GM12878 (cell line): ENCODE measurements at regions not wholly inside any gene's neighbourhood (a gene's known extent, or its start where the extent isn't known, plus 50 kb on each side); places are given as distances from the start of the nearest gene placed in this dataset.

Source experiments
- ATAC-seq: fragments of 200-7000 bp; cut with Tn5 transposase; 3 replicates; pipeline ENCODE4 v1.9.1; 2020; ENCODE audit warnings: mild to moderate bottlenecking, moderate library complexity
- BruUV-seq: library from RNA; stranded (reverse); fragments of 400-500 nt; replicated peaks from 2 replicates; lab custom pipeline; 2021; lab: Mats Ljungman, UMichigan
- CTCF ChIA-PET: fragments of 300-600 bp; sonication (Branson Sonifier 250); formaldehyde crosslinking; extraction: SDS; loops from one replicate; lab custom pipeline; 2021; ENCODE audit warnings: inconsistent platforms; lab: Yijun Ruan, JAX
- POLR2A ChIA-PET: fragments of 350-600 bp; formaldehyde crosslinking; extraction: SDS; loops from one replicate; lab custom pipeline; 2021; ENCODE audit warnings: inconsistent platforms; lab: Charles Lee
- RAD21 ChIA-PET: fragments of 300-600 bp; sonication (Branson Sonifier 250); formaldehyde crosslinking; loops from one replicate; lab custom pipeline; 2023; ENCODE audit warnings: antibody characterized with exemption; ENCODE audit not compliant: unreplicated experiment; lab: Charles Lee
- SMC1A ChIA-PET: fragments of 300-600 bp; sonication (Branson Sonifier 250); formaldehyde crosslinking; loops from one replicate; lab custom pipeline; 2023; ENCODE audit not compliant: unreplicated experiment, uncharacterized antibody; lab: Charles Lee
- DNase-seq: peaks from one replicate; pipeline ENCODE4 v3.0.0-alpha.2; 2011; ENCODE audit warnings: low read depth, low spot score
- FAIRE-seq: peaks from 3 replicates; lab custom pipeline; 2011; peaks lifted over from hg19 to GRCh38; lab: Jason Lieb, UNC
- H2AFZ ChIP-seq: 2 replicates; pipeline ENCODE4 v1.6.0; 2011; ENCODE audit warnings: low read depth, low read length, control low read depth; ENCODE audit not compliant: control insufficient read depth
- H3K27ac ChIP-seq: 2 replicates; pipeline ENCODE4 v1.5.1; 2011; ENCODE audit warnings: control low read depth; ENCODE audit not compliant: control insufficient read depth, insufficient read depth
- H3K27me3 ChIP-seq, 2 experiments: replicated peaks in 1 of 2; 2 replicates each; pipeline versions ENCODE4 v1.6.0 to v1.6.1; 2011; ENCODE audit warnings: low read length in 1 of 2; ENCODE audit not compliant: control insufficient read depth in 2 of 2, insufficient read depth in 2 of 2
- H3K36me3 ChIP-seq, 2 experiments: 2 replicates each; pipeline ENCODE4 v1.5.1; 2011; ENCODE audit warnings: low read length in 1 of 2; ENCODE audit not compliant: control insufficient read depth in 2 of 2, insufficient read depth in 2 of 2
- H3K4me1 ChIP-seq: 2 replicates; pipeline ENCODE4 v1.6.1; 2011; ENCODE audit warnings: mild to moderate bottlenecking, low read length, moderate library complexity, mixed read lengths; ENCODE audit not compliant: control insufficient read depth, insufficient read depth
- H3K4me2 ChIP-seq: 2 replicates; pipeline ENCODE4 v1.6.0; 2011; ENCODE audit warnings: control low read depth; ENCODE audit not compliant: control insufficient read depth, insufficient read depth
- H3K4me3 ChIP-seq: fragments of 200-600 bp; sonication (generic); 2 replicates; pipeline ENCODE4 v1.5.1; 2016
- H3K79me2 ChIP-seq: 2 replicates; pipeline ENCODE4 v1.6.0; 2011; ENCODE audit warnings: low read length; ENCODE audit not compliant: control insufficient read depth, insufficient read depth
- H3K9ac ChIP-seq: 2 replicates; pipeline ENCODE4 v1.8.0; 2011; ENCODE audit warnings: low read length, control low read depth, mixed read lengths; ENCODE audit not compliant: control insufficient read depth, insufficient read depth
- H3K9me3 ChIP-seq: replicated peaks from 3 replicates; pipeline ENCODE4 v1.5.1; 2011; ENCODE audit warnings: mild to moderate bottlenecking, low read length; ENCODE audit not compliant: control insufficient read depth, insufficient read depth
- H4K20me1 ChIP-seq: 2 replicates; pipeline ENCODE4 v1.6.0; 2011; ENCODE audit not compliant: control insufficient read depth, insufficient read depth
- BCL11A ChIP-seq: IDR thresholded peaks from 2 replicates; pipeline ENCODE4 v1.6.1; 2011; ENCODE audit warnings: low read depth, low read length
- DPF2 ChIP-seq: fragments of 450-650 bp; IDR thresholded peaks from 2 replicates; pipeline ENCODE4 v1.6.1; 2017; ENCODE audit warnings: mild to moderate bottlenecking
- EED ChIP-seq: sonication (generic); IDR thresholded peaks from 2 replicates; pipeline ENCODE4 v1.6.1; 2016; ENCODE audit warnings: antibody characterized with exemption, low read depth
- ELK1 ChIP-seq: IDR thresholded peaks from 2 replicates; pipeline ENCODE4 v1.6.1; 2012; ENCODE audit warnings: low read depth, low read length, improper control_type of control experiment
- ESRRA ChIP-seq: IDR thresholded peaks from 2 replicates; pipeline ENCODE4 v1.6.1; 2012; ENCODE audit warnings: mild to moderate bottlenecking, low read length, improper control_type of control experiment
- GATAD2B ChIP-seq: fragments of 450-650 bp; conservative IDR thresholded peaks from 2 replicates; pipeline ENCODE4 v1.6.1; 2017; ENCODE audit warnings: low read depth, mild to moderate bottlenecking, moderate library complexity
- IKZF1 ChIP-seq: fragments of 450-650 bp; conservative IDR thresholded peaks from 2 replicates; pipeline ENCODE4 v1.6.1; 2017; ENCODE audit warnings: antibody characterized with exemption, mild to moderate bottlenecking
- PAX8 ChIP-seq: fragments of 450-650 bp; IDR thresholded peaks from 2 replicates; pipeline ENCODE4 v1.6.1; 2017; ENCODE audit warnings: mild to moderate bottlenecking, moderate library complexity
- POLR2AphosphoS5 ChIP-seq: IDR thresholded peaks from 2 replicates; pipeline ENCODE4 v1.6.1; 2011; ENCODE audit warnings: mild to moderate bottlenecking, low read length, inconsistent platforms
- RBBP5 ChIP-seq: fragments of 200-600 bp; sonication (generic); conservative IDR thresholded peaks from 2 replicates; pipeline ENCODE4 v1.6.1; 2016
- SREBF2 ChIP-seq: IDR thresholded peaks from 2 replicates; pipeline ENCODE4 v1.6.1; 2012; ENCODE audit warnings: mild to moderate bottlenecking, low read length
- SRF ChIP-seq, 2 experiments: IDR thresholded peaks; 2 replicates each; pipeline ENCODE4 v1.6.1; 2011; ENCODE audit warnings: low read depth in 2 of 2, low read length in 2 of 2, mild to moderate bottlenecking in 1 of 2, moderate library complexity in 1 of 2
- ZNF24 ChIP-seq: fragments of 450-650 bp; IDR thresholded peaks from 2 replicates; pipeline ENCODE4 v1.6.1; 2017; ENCODE audit warnings: antibody characterized with exemption, mild to moderate bottlenecking
- ZNF622 ChIP-seq: fragments of 450-650 bp; IDR thresholded peaks from 2 replicates; pipeline ENCODE4 v1.6.1; 2017; ENCODE audit warnings: mild to moderate bottlenecking, inconsistent platforms
- ZZZ3 ChIP-seq: IDR thresholded peaks from 2 replicates; pipeline ENCODE4 v1.6.1; 2011; ENCODE audit warnings: low read depth; ENCODE audit not compliant: control insufficient read depth, insufficient read length
- WGBS: methylation state at CpG from one replicate; pipeline ENCODE4 v1.1.6; 2016; ENCODE audit warnings: low lambda C conversion rate; ENCODE audit not compliant: insufficient replicate concordance, insufficient coverage; ENCODE audit errors: missing lambda C conversion rate; 5-methylcytosine and 5-hydroxymethylcytosine counted together
- in situ Hi-C: fragments of 300-500 bp; cut with MboI; formaldehyde crosslinking; loops from 9 replicates; pipeline ENCODE4 v1.14.3; 2018; ENCODE audit warnings: mixed read lengths
- intact Hi-C: fragments of 100-400 bp; cut with micrococcal nuclease; formaldehyde crosslinking; loops from one replicate; pipeline ENCODE4 v1.14.2; 2022; ENCODE audit not compliant: unreplicated experiment
- TF ChIP-seq, protein P1 (sequence below): IDR thresholded peaks from 2 replicates; pipeline ENCODE4 v1.6.1; 2011; ENCODE audit warnings: low read depth, low read length, improper control_type of control experiment, borderline replicate concordance
- TF ChIP-seq, protein P2 (sequence below): fragments of 150-350 bp; IDR thresholded peaks from 2 replicates; pipeline ENCODE4 v1.6.1; 2014; ENCODE audit warnings: mild to moderate bottlenecking, low read depth, low read length
- TF ChIP-seq, protein P3 (sequence below), 3 experiments: IDR thresholded peaks in 2 of 3; conservative IDR thresholded peaks in 1 of 3; 2 replicates each; pipeline ENCODE4 v1.5.1; 2011; ENCODE audit warnings: low read depth in 3 of 3, low read length in 3 of 3, mild to moderate bottlenecking in 3 of 3, control low read depth in 2 of 3, moderate library complexity in 2 of 3, inconsistent platforms in 1 of 3, mixed read lengths in 1 of 3; ENCODE audit not compliant: control insufficient read depth in 2 of 3, insufficient read depth in 1 of 3; ENCODE audit errors: extremely low read depth in 1 of 3

DNA sequence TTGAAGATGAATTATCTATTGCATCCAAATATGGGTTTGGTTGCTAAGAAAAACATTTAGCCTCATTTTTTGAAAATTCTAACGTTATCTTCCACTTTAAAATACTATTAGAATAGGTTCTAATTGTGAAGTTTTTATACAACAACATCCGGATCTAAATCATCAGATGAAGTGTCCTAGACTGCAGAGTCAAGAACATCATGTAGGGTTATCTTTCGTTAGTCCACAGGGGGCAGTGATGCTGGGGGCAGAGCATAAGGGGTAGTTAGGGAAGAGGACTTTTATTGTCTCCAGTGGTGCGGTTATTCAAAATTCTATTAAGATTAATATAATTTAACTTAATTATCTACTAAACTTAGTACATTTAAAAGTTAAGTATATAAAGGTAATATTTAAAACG is 990.6 kb upstream of the PHF14 start (continued):
- TF ChIP-seq, protein P1, sequence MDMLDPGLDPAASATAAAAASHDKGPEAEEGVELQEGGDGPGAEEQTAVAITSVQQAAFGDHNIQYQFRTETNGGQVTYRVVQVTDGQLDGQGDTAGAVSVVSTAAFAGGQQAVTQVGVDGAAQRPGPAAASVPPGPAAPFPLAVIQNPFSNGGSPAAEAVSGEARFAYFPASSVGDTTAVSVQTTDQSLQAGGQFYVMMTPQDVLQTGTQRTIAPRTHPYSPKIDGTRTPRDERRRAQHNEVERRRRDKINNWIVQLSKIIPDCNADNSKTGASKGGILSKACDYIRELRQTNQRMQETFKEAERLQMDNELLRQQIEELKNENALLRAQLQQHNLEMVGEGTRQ: no peak
- TF ChIP-seq, protein P2, sequence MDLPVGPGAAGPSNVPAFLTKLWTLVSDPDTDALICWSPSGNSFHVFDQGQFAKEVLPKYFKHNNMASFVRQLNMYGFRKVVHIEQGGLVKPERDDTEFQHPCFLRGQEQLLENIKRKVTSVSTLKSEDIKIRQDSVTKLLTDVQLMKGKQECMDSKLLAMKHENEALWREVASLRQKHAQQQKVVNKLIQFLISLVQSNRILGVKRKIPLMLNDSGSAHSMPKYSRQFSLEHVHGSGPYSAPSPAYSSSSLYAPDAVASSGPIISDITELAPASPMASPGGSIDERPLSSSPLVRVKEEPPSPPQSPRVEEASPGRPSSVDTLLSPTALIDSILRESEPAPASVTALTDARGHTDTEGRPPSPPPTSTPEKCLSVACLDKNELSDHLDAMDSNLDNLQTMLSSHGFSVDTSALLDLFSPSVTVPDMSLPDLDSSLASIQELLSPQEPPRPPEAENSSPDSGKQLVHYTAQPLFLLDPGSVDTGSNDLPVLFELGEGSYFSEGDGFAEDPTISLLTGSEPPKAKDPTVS: no peak
- TF ChIP-seq ELK1: no peak
- no peak for TF ChIP-seq ZZZ3
- TF ChIP-seq EED: no peak
- TF ChIP-seq PAX8: no peak
- no peak for TF ChIP-seq ESRRA
- no peak for TF ChIP-seq IKZF1
- no peak for TF ChIP-seq BCL11A
- no peak for TF ChIP-seq ZNF24

GRCh38 chr7:10015687-10016086 is 958.0 kb upstream of the PHF14 start:
- Histone ChIP-seq H3K4me2 (no peak overlapping the region), H4K20me1 (no peaks in the 10 kb centered on the region), H3K9ac (no peak overlapping the region), H3K9me3 (no peaks in the 10 kb centered on the region), H3K27ac (no peak overlapping the region), H2AFZ (no peak overlapping the region), H3K4me1 (no peaks in the 10 kb centered on the region), H3K36me3 (no peaks in the 10 kb centered on the region), H3K79me2 (no peaks in the 10 kb centered on the region), H3K27me3 (no peaks in the 10 kb centered on the region), H3K4me3 (no peak overlapping the region)
- ATAC-seq (no peak), FAIRE-seq (no peak), DNase-seq (no peak)
- intact Hi-C loops: no loop called here
- BruUV-seq: no TSS peak
- ChIA-PET SMC1A (interaction anchor here (0.5 to 0.6 kb wide), 2 partner anchors 24 to 525 kb away, joined by 3 to 4 read pairs; no protein-coding TSS in a partner anchor), CTCF (no interaction called here), POLR2A (no interaction called here), RAD21 (no interaction called here)
- no peak for TF ChIP-seq RBBP5
- no peak for TF ChIP-seq GATAD2B
- no peak for TF ChIP-seq SRF (IDR thresholded peaks at IDR 0.05; ENCODE audit: low read depth in 2 of 2, low read length in 2 of 2)
- TF ChIP-seq ZNF622: no peak
- TF ChIP-seq POLR2AphosphoS5: no peak
- TF ChIP-seq, protein P3, sequence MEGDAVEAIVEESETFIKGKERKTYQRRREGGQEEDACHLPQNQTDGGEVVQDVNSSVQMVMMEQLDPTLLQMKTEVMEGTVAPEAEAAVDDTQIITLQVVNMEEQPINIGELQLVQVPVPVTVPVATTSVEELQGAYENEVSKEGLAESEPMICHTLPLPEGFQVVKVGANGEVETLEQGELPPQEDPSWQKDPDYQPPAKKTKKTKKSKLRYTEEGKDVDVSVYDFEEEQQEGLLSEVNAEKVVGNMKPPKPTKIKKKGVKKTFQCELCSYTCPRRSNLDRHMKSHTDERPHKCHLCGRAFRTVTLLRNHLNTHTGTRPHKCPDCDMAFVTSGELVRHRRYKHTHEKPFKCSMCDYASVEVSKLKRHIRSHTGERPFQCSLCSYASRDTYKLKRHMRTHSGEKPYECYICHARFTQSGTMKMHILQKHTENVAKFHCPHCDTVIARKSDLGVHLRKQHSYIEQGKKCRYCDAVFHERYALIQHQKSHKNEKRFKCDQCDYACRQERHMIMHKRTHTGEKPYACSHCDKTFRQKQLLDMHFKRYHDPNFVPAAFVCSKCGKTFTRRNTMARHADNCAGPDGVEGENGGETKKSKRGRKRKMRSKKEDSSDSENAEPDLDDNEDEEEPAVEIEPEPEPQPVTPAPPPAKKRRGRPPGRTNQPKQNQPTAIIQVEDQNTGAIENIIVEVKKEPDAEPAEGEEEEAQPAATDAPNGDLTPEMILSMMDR (IDR thresholded peaks at IDR 0.05 in 2 of 3, conservative IDR thresholded peaks at IDR 0.05 in 1 of 3; ENCODE audit: control insufficient read depth in 2 of 3, extremely low read depth in 1 of 3, insufficient read depth in 1 of 3, low read depth in 3 of 3, low read length in 3 of 3): no peak
- TF ChIP-seq SREBF2: no peak
- TF ChIP-seq DPF2: no peak
- TF ChIP-seq ZZZ3: no peak
- in situ Hi-C loops: no loop called here
- WGBS: 0% methylated on average over 1 of the region's 1 CpG
